Uterus (tissue), 3 donors: ENCODE measurements at regions not wholly inside any gene's neighbourhood (a gene's known extent, or its start where the extent isn't known, plus 50 kb on each side); places are given as distances from the start of the nearest gene placed in this dataset.

Experiments used
- DNase-seq, 2 donors: peaks; one replicate each; pipeline ENCODE4 v3.0.0-alpha.2; 2019 to 2020
- H3K27ac ChIP-seq, 2 donors: fragments of 200-600 bp; sonication (generic); 1 replicate in 1 of 2; 2 replicates in 1 of 2; pipeline ENCODE4 v1.5.1; 2016 to 2018
- H3K27me3 ChIP-seq, 2 donors: fragments of 200-600 bp; sonication (generic); one replicate each; pipeline ENCODE4 v1.5.1; 2018 to 2019; ENCODE audit warnings: control low read depth in 1 of 2
- H3K36me3 ChIP-seq, 2 donors: fragments of 200-600 bp; sonication (generic); one replicate each; pipeline ENCODE4 v1.5.1; 2019; ENCODE audit warnings: control low read depth in 1 of 2
- H3K4me1 ChIP-seq, 2 donors: fragments of 200-600 bp; sonication (generic); one replicate each; pipeline ENCODE4 v1.5.1; 2018 to 2019; ENCODE audit warnings: control low read depth in 1 of 2
- H3K4me3 ChIP-seq, 2 donors: fragments of 200-600 bp; sonication (generic); 1 replicate in 1 of 2; 2 replicates in 1 of 2; pipeline ENCODE4 v1.5.1; 2018 to 2019; ENCODE audit warnings: mild to moderate bottlenecking in 1 of 2
- H3K9me3 ChIP-seq, 2 donors: fragments of 200-600 bp; sonication (generic); one replicate each; pipeline ENCODE4 v1.5.1; 2019; ENCODE audit warnings: control low read depth in 1 of 2
- CTCF ChIP-seq, 4 experiments: fragments of 200-600 bp in 2 of 4; fragments of 450-650 bp in 2 of 4; sonication (generic) in 2 of 4; IDR thresholded peaks; one replicate each; pipeline ENCODE4 v1.5.1; 2016 to 2019; ENCODE audit warnings: antibody characterized with exemption in 4 of 4, mild to moderate bottlenecking in 2 of 4, moderate library complexity in 1 of 4
- POLR2A ChIP-seq, 2 donors: fragments of 450-650 bp; IDR thresholded peaks; one replicate each; pipeline ENCODE4 v1.6.1; 2016; ENCODE audit warnings: antibody characterized with exemption in 2 of 2, mild to moderate bottlenecking in 1 of 2, moderate library complexity in 1 of 2
- intact Hi-C: fragments of 100-400 bp; cut with DNase I; formaldehyde crosslinking; loops from one replicate; pipeline ENCODE4 v1.15.1; 2023; ENCODE audit warnings: low total_unique reads
- donor health status: DM: yes; HTN: yes; CAD: no.

GRCh38 chr4:32435308-32435707 lies 1715.1 kb downstream of the PCDH7 start:
- DNase-seq = no peak
- Histone ChIP-seq H3K4me1 (no peaks in the 10 kb centered on the region), H3K9me3 (peaks cover 0 to 4% of the 10 kb centered on the region in 2 donors), H3K27ac (no peak overlapping the region), H3K27me3 (no peaks in the 10 kb centered on the region), H3K36me3 (no peaks in the 10 kb centered on the region), H3K4me3 (no peak overlapping the region)
- intact Hi-C loops = no loop called here
- TF ChIP-seq CTCF (IDR thresholded peaks at IDR 0.05) (no peak), POLR2A (IDR thresholded peaks at IDR 0.05) (no peak)

- DNase-seq = no peak
- no peak overlapping the region for H3K4me3 ChIP-seq
- no peaks in the 10 kb centered on the region for H3K4me1 ChIP-seq
- intact Hi-C loops = no loop called here
- TF ChIP-seq POLR2A (IDR thresholded peaks at IDR 0.05) (no peak), CTCF (IDR thresholded peaks at IDR 0.05) (no peak)
- peaks cover 0 to 4% of the 10 kb centered on the region in 2 donors for H3K9me3 ChIP-seq
- H3K27me3 ChIP-seq = no peaks in the 10 kb centered on the region
- no peak overlapping the region for H3K27ac ChIP-seq
- no peaks in the 10 kb centered on the region for H3K36me3 ChIP-seq
Measured at GRCh38 chr4:32436816-32437215, 1716.6 kb downstream of the PCDH7 start.

- no peaks in the 10 kb centered on the region for H3K36me3 ChIP-seq
- intact Hi-C loops = no loop called here
- DNase-seq = no peak
- no peaks in the 10 kb centered on the region for H3K27me3 ChIP-seq
- H3K27ac ChIP-seq = no peak overlapping the region
- H3K4me3 ChIP-seq = no peak overlapping the region
- H3K9me3 ChIP-seq = no peaks in the 10 kb centered on the region
- H3K4me1 ChIP-seq = no peaks in the 10 kb centered on the region
- no peak for TF ChIP-seq CTCF (IDR thresholded peaks at IDR 0.05)
- TF ChIP-seq POLR2A (IDR thresholded peaks at IDR 0.05) = no peak
Measured at GRCh38 chr4:32440391-32440790, 1720.2 kb downstream of the PCDH7 start.

- H3K9me3 ChIP-seq = no peaks in the 10 kb centered on the region
- no peak overlapping the region for H3K4me3 ChIP-seq
- no peaks in the 10 kb centered on the region for H3K27me3 ChIP-seq
- no peak overlapping the region for H3K27ac ChIP-seq
- no peaks in the 10 kb centered on the region for H3K36me3 ChIP-seq
- no peak for TF ChIP-seq CTCF (IDR thresholded peaks at IDR 0.05)
- no peak for TF ChIP-seq POLR2A (IDR thresholded peaks at IDR 0.05)
- intact Hi-C loops = no loop called here
- no peaks in the 10 kb centered on the region for H3K4me1 ChIP-seq
- DNase-seq = no peak
Measured at GRCh38 chr4:32454482-32454881, 1734.3 kb downstream of the PCDH7 start.

GRCh38 chr4:32455231-32455630 lies 1735.1 kb downstream of the PCDH7 start:
- Histone ChIP-seq H3K4me1 (no peaks in the 10 kb centered on the region), H3K36me3 (no peaks in the 10 kb centered on the region), H3K27me3 (no peaks in the 10 kb centered on the region), H3K27ac (no peak overlapping the region), H3K4me3 (no peak overlapping the region), H3K9me3 (no peaks in the 10 kb centered on the region)
- intact Hi-C loops = no loop called here
- DNase-seq = no peak
- TF ChIP-seq CTCF (IDR thresholded peaks at IDR 0.05) (no peak), POLR2A (IDR thresholded peaks at IDR 0.05) (no peak)
